ENCODE measurements at regions not wholly inside any gene's neighbourhood (a gene's known extent, or its start where the extent isn't known, plus 50 kb on each side); places are given as distances from the start of the nearest gene placed in this dataset.

DNA sequence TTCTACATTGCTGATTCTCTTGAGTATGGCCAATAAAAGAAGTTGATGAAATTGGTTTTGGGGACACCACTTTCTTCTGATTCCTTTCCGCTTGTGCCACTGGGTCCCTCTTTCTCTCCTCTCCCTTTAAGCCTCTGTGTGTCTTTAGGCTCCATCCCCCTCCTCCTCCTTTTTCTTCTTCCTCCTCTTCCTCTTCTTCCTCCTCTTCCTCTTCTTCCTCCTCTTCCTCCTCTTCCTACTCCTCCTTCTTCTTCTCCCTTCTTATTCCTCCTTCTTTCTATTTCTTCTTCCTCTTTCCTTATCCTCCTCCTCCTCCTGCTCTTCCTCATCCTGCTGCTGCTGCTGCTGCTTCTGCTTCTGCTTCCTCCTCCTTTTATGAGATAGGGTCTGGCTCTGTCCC, 93.7 kb downstream of the CHD9NB start:
- no peaks in the 10 kb centered on the region for H3K27me3 ChIP-seq (replicated peaks; ENCODE audit: insufficient read depth)
- no peak overlapping the region for H3K4me3 ChIP-seq
- no peak overlapping the region for H3K27ac ChIP-seq
- DNase-seq (ENCODE audit: low spot score): no peak
- H3K4me1 ChIP-seq (replicated peaks): no peaks in the 10 kb centered on the region
- no peaks in the 10 kb centered on the region for H3K9me3 ChIP-seq
- 96% methylated on average over 1 of the region's 1 CpG for WGBS
- no peaks in the 10 kb centered on the region for H3K36me3 ChIP-seq
- no peak for TF ChIP-seq POLR2AphosphoS5 (IDR thresholded peaks at IDR 0.05)
- TF ChIP-seq CTCF (IDR thresholded peaks at IDR 0.05): no peak
- TF ChIP-seq POLR2A (IDR thresholded peaks at IDR 0.05): no peak
- intact Hi-C loops (cut with DNase I): no loop called here

GRCh38 chr16:52957199-52957598, 95.5 kb downstream of the CHD9NB start:
- H3K36me3 ChIP-seq: no peaks in the 10 kb centered on the region
- no peaks in the 10 kb centered on the region for H3K9me3 ChIP-seq
- no peaks in the 10 kb centered on the region for H3K4me1 ChIP-seq (replicated peaks)
- 88% methylated on average over 3 of the region's 3 CpGs for WGBS
- H3K27me3 ChIP-seq (replicated peaks; ENCODE audit: insufficient read depth): no peaks in the 10 kb centered on the region
- no peak overlapping the region for H3K4me3 ChIP-seq
- intact Hi-C loops (cut with DNase I): no loop called here
- H3K27ac ChIP-seq: no peak overlapping the region
- no peak for DNase-seq (ENCODE audit: low spot score)
- TF ChIP-seq CTCF (IDR thresholded peaks at IDR 0.05) (no peak), POLR2AphosphoS5 (IDR thresholded peaks at IDR 0.05) (no peak), POLR2A (IDR thresholded peaks at IDR 0.05) (no peak)

DNA sequence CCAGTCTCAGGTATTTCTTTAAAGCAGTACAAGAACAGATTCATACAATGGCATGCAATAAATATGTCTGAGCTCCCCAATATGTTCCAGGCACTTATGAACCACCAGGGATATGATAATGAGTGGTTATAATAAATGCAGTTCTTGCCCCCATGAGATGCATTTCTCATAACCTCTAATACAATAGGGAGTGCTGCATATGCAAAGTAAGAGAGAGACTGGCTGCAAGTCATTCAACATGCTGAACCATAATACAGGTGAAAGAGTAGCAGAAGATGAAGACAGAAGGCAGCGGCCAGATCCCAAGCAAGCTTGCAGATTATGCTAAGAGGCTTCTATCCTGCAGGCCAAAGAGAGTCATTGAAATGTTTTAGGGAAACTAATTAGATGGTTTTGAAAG, 96.7 kb downstream of the CHD9NB start:
- no peaks in the 10 kb centered on the region for H3K9me3 ChIP-seq
- H3K36me3 ChIP-seq: no peaks in the 10 kb centered on the region
- H3K27ac ChIP-seq: no peak overlapping the region
- H3K4me1 ChIP-seq (replicated peaks): no peaks in the 10 kb centered on the region
- no peak overlapping the region for H3K4me3 ChIP-seq
- no peak for TF ChIP-seq POLR2AphosphoS5 (IDR thresholded peaks at IDR 0.05)
- no peak for TF ChIP-seq POLR2A (IDR thresholded peaks at IDR 0.05)
- TF ChIP-seq CTCF (IDR thresholded peaks at IDR 0.05): no peak
- no peak for DNase-seq (ENCODE audit: low spot score)
- H3K27me3 ChIP-seq (replicated peaks; ENCODE audit: insufficient read depth): no peaks in the 10 kb centered on the region
- WGBS: 97% methylated on average over 1 of the region's 1 CpG
- intact Hi-C loops (cut with DNase I): no loop called here

DNA sequence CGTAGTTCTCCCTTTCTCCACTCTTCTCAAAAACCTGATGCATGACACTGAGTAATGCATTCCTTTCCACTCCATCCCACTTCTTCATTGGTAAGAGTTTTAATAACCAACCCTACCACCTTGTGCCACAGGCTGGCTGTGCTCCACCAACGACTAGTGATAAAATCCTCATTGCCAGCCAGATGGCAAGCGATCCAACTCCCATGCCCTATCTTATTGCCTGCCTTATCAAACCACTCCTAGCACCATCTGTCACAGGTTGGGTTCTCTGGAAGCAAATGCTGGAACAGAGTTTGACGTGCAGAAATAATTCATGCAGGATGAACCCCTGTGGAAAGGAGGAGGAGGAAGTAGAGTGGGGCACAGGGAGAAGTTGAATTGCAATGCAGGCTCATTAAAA, 99.5 kb downstream of the CHD9NB start:
- no peak for TF ChIP-seq POLR2AphosphoS5 (IDR thresholded peaks at IDR 0.05)
- no peak for TF ChIP-seq POLR2A (IDR thresholded peaks at IDR 0.05)
- TF ChIP-seq CTCF (IDR thresholded peaks at IDR 0.05): no peak

DNA sequence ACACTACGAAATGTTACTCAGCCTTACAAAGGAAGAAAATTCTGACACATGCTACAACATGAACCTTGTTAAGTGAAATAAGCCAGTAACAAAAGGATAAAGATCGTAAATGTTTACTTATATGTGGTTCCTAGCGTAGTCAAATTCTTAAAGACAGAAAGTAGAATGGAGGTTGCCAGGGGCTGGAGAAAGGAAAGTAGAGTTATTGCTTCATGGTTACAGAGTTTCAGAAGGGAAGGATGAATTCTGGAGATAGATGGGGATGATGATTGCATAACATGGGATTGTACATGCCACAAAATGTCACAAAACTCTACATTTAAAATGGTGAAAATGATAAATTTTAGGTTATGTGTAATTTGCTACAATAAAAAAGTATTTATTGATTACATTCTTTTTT, 103.8 kb downstream of the CHD9NB start:
- Histone ChIP-seq H3K4me3 (no peak overlapping the region), H3K27ac (no peak overlapping the region), H3K4me1 (replicated peaks) (no peaks in the 10 kb centered on the region), H3K9me3 (no peaks in the 10 kb centered on the region), H3K27me3 (replicated peaks; ENCODE audit: insufficient read depth) (no peaks in the 10 kb centered on the region), H3K36me3 (no peaks in the 10 kb centered on the region)
- TF ChIP-seq CTCF (IDR thresholded peaks at IDR 0.05): no peak
- intact Hi-C loops (cut with DNase I): no loop called here
- no peak for DNase-seq (ENCODE audit: low spot score)
- WGBS: 41% methylated on average over 3 of the region's 3 CpGs

More for the DNA sequence above, 99.5 kb downstream of the CHD9NB start:
- Histone ChIP-seq H3K27ac (no peak overlapping the region), H3K9me3 (no peaks in the 10 kb centered on the region), H3K36me3 (no peaks in the 10 kb centered on the region), H3K4me3 (no peak overlapping the region), H3K27me3 (replicated peaks; ENCODE audit: insufficient read depth) (no peaks in the 10 kb centered on the region), H3K4me1 (replicated peaks) (no peaks in the 10 kb centered on the region)
- no peak for DNase-seq (ENCODE audit: low spot score)
- intact Hi-C loops (cut with DNase I): no loop called here
- WGBS: 84% methylated on average over 4 of the region's 4 CpGs
